Activated CD8-positive, alpha-beta T cell treated with anti-CD3 and anti-CD28 coated beads for 36 hours (primary cell): ENCODE measurements at regions not wholly inside any gene's neighbourhood (a gene's known extent, or its start where the extent isn't known, plus 50 kb on each side); places are given as distances from the start of the nearest gene placed in this dataset.

Source experiments
- ATAC-seq: fragments of 200-7000 bp; cut with Tn5 transposase; one replicate; pipeline ENCODE4 v1.10.0; 2021; ENCODE audit warnings: mild to moderate bottlenecking, moderate library complexity
- CTCF ChIA-PET: fragments of 350-600 bp; sonication (Branson Sonifier 250); formaldehyde crosslinking; loops from one replicate; lab custom pipeline; 2021; ENCODE audit warnings: antibody characterized with exemption; lab: Charles Lee
- POLR2A ChIA-PET: fragments of 350-600 bp; sonication (Branson Sonifier 250); formaldehyde crosslinking; loops from one replicate; lab custom pipeline; 2021; ENCODE audit warnings: antibody characterized with exemption; lab: Charles Lee
- DNase-seq: peaks from one replicate; pipeline ENCODE4 v3.0.0-alpha.2; 2020
- H3K27ac Mint-ChIP-seq: one replicate; pipeline ENCODE4 v1.8.0; 2021; ENCODE audit warnings: mild to moderate bottlenecking, mixed read lengths
- H3K27me3 Mint-ChIP-seq: one replicate; pipeline ENCODE4 v1.8.0; 2021; ENCODE audit warnings: mixed read lengths
- H3K36me3 Mint-ChIP-seq: one replicate; pipeline ENCODE4 v1.8.0; 2021; ENCODE audit warnings: low read depth, mixed read lengths
- H3K4me1 Mint-ChIP-seq: one replicate; pipeline ENCODE4 v1.8.0; 2021; ENCODE audit warnings: low read depth, mixed read lengths
- H3K4me3 Mint-ChIP-seq: one replicate; pipeline ENCODE4 v1.8.0; 2021; ENCODE audit warnings: mild to moderate bottlenecking, moderate library complexity, mixed read lengths
- H3K9me3 Mint-ChIP-seq: one replicate; pipeline ENCODE4 v1.8.0; 2021; ENCODE audit warnings: mixed read lengths
- intact Hi-C: fragments of 100-400 bp; cut with micrococcal nuclease; formaldehyde crosslinking; loops from one replicate; pipeline ENCODE4 v1.10.0; 2022
- TF ChIP-seq, protein P1 (sequence below): fragments of 200-600 bp; IDR thresholded peaks from one replicate; pipeline ENCODE4 v1.8.0; 2022; ENCODE audit warnings: antibody characterized with exemption, mild to moderate bottlenecking

- no peak overlapping the region for H3K27ac Mint-ChIP-seq
These were observed 125.5 kb upstream of the LIFR start for GRCh38 chr5:38681966-38682365.

GRCh38 chr5:38686658-38687057 is 130.2 kb upstream of the LIFR start:
- ATAC-seq = no peak
- Mint-ChIP-seq H3K9me3 (peaks cover 1% of the 10 kb centered on the region), H3K36me3 (no peaks in the 10 kb centered on the region), H3K27me3 (peaks cover 9% of the 10 kb centered on the region), H3K4me1 (no peaks in the 10 kb centered on the region), H3K27ac (no peak overlapping the region), H3K4me3 (no peak overlapping the region)
- ChIA-PET POLR2A (no interaction called here), CTCF (no interaction called here)
- TF ChIP-seq, protein P1, sequence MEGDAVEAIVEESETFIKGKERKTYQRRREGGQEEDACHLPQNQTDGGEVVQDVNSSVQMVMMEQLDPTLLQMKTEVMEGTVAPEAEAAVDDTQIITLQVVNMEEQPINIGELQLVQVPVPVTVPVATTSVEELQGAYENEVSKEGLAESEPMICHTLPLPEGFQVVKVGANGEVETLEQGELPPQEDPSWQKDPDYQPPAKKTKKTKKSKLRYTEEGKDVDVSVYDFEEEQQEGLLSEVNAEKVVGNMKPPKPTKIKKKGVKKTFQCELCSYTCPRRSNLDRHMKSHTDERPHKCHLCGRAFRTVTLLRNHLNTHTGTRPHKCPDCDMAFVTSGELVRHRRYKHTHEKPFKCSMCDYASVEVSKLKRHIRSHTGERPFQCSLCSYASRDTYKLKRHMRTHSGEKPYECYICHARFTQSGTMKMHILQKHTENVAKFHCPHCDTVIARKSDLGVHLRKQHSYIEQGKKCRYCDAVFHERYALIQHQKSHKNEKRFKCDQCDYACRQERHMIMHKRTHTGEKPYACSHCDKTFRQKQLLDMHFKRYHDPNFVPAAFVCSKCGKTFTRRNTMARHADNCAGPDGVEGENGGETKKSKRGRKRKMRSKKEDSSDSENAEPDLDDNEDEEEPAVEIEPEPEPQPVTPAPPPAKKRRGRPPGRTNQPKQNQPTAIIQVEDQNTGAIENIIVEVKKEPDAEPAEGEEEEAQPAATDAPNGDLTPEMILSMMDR = no peak
- intact Hi-C loops = no loop called here
- no peak for DNase-seq

More at GRCh38 chr5:38681966-38682365, 125.5 kb upstream of the LIFR start:
- intact Hi-C loops = no loop called here
- TF ChIP-seq, protein P1 = no peak
- ChIA-PET POLR2A (no interaction called here), CTCF (no interaction called here)
- ATAC-seq = no peak
- Mint-ChIP-seq H3K36me3 (no peaks in the 10 kb centered on the region), H3K9me3 (no peaks in the 10 kb centered on the region), H3K4me3 (no peak overlapping the region), H3K4me1 (no peaks in the 10 kb centered on the region), H3K27me3 (no peaks in the 10 kb centered on the region)
- no peak for DNase-seq

DNA sequence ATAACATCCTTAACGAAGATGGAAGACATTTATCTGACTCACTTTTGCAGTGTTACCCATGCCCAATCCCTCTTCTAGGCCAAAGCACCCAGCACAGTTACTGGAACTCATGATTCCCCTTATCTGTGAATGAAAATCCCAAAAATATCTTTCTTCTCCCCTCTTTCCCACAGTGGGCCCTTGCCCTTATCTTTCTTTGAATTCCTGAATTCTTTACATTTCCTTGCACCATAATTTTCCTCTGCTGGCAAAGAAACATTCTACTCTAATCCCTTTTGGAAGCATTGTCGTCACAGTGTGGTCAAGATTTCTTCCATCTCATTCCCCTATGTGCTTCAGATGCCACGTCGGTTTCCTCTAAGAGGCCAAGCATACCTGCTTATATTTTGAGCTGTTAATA is 135.9 kb upstream of the LIFR start:
- Mint-ChIP-seq H3K4me3 (no peak overlapping the region), H3K9me3 (peaks cover 1% of the 10 kb centered on the region), H3K27me3 (peaks cover 17% of the 10 kb centered on the region), H3K27ac (no peak overlapping the region), H3K4me1 (no peaks in the 10 kb centered on the region), H3K36me3 (no peaks in the 10 kb centered on the region)
- TF ChIP-seq, protein P1 = no peak
- ChIA-PET POLR2A (no interaction called here), CTCF (no interaction called here)
- ATAC-seq (no peak), DNase-seq (no peak)
- intact Hi-C loops = no loop called here

DNA sequence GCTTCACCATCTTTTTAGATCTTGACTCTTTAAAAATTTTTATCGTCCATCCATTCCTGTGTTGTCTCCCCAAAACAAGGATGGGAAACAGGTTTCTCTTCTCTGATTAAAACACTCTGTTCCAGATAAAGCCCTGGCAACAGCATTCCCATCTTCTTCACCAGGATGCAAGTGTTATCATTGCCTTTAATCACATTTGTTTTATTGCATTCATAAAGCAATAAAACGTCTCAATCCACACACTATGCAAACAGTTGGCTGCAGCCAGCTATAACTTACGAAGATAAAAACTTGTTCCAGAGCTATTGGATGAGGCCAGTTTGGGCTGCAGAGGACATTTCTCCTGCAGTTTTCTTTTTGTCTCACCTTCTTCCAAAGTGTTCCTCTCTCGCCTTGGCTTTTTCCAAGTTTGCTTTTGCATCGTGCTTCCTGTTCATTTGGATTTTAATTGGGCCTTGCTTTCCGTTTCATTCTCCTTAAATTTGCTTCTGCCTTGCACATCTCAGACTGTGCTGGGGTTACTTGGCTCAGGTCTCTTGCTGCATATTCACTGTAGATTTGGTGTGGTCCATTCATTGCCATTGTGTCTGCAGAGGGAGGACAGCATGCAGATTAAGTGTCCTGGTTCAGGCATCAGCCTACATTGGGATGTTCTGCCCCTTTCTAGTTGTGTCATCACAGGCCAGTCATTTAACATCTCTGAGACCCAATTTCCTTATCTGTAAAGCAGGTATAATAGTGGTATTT is 136.5 kb upstream of the LIFR start:
- ATAC-seq = no peak
- Mint-ChIP-seq H3K4me1 (no peaks in the 10 kb centered on the region), H3K4me3 (no peak overlapping the region), H3K9me3 (peaks cover 1% of the 10 kb centered on the region), H3K36me3 (no peaks in the 10 kb centered on the region), H3K27ac (no peak overlapping the region), H3K27me3 (peaks cover 20% of the 10 kb centered on the region)
- DNase-seq = no peak
- TF ChIP-seq, protein P1 = no peak
- intact Hi-C loops = no loop called here
- CTCF ChIA-PET = no interaction called here
- POLR2A ChIA-PET = interaction anchor here (0.7 kb wide), 1 partner anchor 54 kb away, joined by 4 read pairs; no protein-coding TSS in a partner anchor
